Effector CD4-positive, alpha-beta T cell (primary cell): ENCODE measurements at regions not wholly inside any gene's neighbourhood (a gene's known extent, or its start where the extent isn't known, plus 50 kb on each side); places are given as distances from the start of the nearest gene placed in this dataset.

Source experiments
- DNase-seq: peaks from one replicate; pipeline ENCODE4 v3.0.0-alpha.2; 2020

GRCh38 chr9:78505546-78505945 lies 208.6 kb downstream of the PSAT1 start:
- DNase-seq: no peak

GRCh38 chr9:78507037-78507436 lies 210.1 kb downstream of the PSAT1 start:
- no peak for DNase-seq

- no peak for DNase-seq
Measured at GRCh38 chr9:78510035-78510434, 213.1 kb downstream of the PSAT1 start.

GRCh38 chr9:78515108-78515507 lies 218.2 kb downstream of the PSAT1 start:
- DNase-seq: no peak

DNA sequence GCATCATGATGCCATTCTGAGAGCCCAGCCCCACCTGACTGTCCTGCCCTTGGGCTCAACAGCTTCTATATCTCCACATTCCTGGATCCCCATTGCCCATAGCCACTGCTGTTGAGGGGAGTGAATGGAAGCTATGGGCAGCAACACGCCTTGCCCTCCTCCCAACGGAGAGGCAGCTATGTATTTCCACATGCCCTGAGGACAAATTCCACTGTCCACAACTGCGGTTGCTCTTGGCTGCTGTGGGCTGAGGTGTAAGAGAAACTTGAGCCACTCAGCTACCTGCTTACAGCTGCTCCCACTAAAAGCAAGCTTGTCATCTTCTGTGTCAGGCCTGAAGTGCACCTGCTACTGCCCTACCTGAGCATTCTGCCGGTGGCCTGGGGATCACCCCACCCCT lies 222.9 kb downstream of the PSAT1 start:
- no peak for DNase-seq

- DNase-seq: no peak
Measured at GRCh38 chr9:78521680-78522079, 224.8 kb downstream of the PSAT1 start.

- DNase-seq: no peak
Measured at GRCh38 chr9:78525986-78526560, 229.1 kb downstream of the PSAT1 start.

DNA sequence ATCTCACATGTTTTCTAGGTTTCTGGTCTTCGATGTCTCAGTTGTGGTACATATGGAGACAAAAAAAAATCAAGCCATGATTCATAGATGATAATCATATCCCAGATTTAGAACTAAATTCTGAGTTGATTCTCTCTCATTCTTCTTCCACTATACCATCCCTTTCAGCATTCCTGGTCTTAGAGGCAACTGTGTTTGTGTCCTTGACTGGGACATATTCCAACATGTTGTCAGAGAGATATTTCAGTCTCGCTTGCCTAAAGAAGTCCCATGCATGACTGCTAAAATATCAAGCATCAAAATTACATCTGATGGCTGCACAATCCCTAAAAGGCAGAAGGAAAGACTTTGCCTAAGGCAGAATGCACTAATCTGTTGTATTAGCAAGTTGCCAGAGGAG lies 236.6 kb downstream of the PSAT1 start:
- no peak for DNase-seq

DNA sequence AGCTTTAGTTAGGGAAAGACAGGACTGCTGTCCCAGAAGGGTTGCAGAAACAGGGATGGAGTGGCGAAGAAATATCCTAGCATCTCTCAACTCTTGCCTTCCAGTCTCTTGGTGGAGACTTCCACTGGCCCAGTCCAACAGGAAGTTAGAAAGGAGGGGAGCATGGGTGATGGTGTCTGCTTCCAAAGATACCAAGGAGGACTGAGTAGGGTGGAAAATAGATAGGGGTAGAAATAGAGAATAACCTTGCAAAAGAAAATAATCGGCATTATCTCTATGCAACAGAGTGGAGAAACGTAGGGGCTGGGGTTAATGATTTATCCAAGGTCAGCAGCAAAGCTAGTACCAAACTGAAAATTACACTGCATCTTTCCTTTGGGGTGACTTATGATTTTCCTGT lies 242.3 kb downstream of the PSAT1 start:
- no peak for DNase-seq

DNA sequence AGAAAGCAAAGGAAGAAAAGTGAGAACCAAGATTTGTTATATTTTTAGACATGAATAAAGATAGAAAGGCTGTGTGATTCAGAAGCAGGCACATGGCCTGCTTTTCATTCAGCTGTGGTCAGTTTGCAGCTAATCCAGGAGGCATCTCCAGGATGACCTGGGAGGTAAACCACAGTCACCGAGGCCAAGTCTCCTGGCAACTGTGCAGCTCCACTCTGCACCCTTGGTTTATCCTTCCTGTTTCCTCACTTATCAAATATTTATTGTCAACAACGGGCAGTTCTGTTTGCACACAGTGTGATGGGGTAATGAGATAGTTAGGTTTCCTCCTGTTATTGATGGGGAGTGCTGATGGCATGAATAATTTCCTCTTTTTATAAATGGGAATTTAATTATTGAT lies 243.0 kb downstream of the PSAT1 start:
- no peak for DNase-seq

DNA sequence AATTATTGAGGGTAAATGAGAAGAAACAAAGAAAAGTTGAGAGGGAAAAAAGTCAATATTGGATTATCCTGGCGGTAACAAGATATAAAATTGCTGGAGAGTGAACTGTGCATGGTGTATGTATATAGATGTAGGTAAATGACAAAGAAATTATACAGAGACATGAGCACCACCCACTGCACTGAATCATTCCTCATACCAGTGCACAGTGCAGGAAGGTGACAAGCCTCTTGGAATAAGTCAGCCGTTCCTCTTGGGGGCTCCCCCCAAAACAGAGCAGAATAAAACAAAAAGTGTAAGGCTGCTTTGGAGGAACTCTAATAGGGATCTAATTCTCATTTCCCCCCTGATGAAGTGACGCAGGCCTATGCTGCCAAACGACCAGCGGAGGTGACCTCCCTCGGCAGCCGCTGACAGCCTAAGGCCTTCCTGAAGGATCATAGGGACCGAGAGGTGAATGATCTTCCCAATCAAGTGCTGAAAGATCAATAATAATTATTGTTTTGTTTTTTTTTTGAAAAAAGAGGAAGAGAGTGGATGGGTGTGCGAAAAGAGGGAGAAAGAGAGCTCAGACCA lies 245.0 kb downstream of the PSAT1 start:
- DNase-seq: no peak

DNA sequence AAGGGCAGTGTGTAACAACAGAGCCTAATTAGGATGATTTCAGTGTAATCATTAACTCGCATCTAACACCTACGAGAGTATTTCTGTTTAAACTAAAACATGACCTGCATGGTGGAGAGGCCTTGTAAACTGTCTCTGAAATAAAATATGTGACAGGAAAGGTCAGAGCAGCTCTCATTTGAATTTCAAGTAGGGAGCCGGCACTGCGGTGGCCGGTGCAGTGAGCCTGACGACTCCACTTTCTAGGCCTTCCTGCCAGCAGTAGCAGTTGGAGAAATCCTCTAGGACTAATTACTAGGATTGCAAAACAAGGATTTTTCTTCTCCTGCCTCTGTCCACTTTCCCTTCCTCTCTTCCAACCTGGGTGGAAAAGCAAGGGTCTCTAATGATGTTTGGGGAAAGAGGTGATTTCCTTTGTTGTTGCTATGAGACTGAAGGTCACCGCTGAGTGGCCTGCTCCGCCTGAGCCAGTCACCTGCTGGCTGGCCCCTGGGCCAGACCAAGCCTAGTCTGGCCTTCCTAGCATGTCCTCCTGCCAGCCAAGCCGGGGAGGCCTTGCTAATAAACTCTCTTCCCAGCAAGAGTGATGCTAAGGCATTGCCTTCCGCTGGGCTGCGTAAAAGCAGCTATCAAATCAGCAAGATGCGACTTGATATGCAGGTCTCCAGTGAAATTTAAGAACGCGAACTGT lies 245.7 kb downstream of the PSAT1 start:
- DNase-seq: no peak

DNA sequence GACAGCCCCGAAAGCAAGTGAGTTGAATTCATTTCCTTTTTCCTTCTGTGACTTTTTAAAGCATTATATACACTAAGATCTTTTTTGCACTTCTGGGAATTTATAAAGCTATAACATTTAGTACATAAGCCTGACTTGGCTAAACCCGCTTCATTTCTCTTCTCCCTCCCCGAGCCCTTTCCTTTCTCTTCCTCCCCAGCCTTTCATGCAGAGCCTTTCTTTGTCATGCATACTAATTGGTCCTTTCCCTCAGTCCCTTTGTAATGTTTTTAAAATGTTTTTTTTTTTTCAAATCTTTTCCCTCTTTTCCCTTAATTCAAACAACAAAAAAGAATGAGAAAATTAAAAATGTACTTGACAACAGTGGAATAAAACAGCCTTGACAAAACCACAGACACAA lies 246.4 kb downstream of the PSAT1 start:
- DNase-seq: no peak

GRCh38 chr9:78544230-78544629 lies 247.3 kb downstream of the PSAT1 start:
- DNase-seq: no peak

- no peak for DNase-seq
Measured at GRCh38 chr9:78547831-78548230, 250.9 kb downstream of the PSAT1 start.

- DNase-seq: no peak
Measured at GRCh38 chr9:78548670-78549069, 251.7 kb downstream of the PSAT1 start.

GRCh38 chr9:78549711-78550110 lies 252.8 kb downstream of the PSAT1 start:
- no peak for DNase-seq

- no peak for DNase-seq
Measured at GRCh38 chr9:78552802-78553201, 255.9 kb downstream of the PSAT1 start.

DNA sequence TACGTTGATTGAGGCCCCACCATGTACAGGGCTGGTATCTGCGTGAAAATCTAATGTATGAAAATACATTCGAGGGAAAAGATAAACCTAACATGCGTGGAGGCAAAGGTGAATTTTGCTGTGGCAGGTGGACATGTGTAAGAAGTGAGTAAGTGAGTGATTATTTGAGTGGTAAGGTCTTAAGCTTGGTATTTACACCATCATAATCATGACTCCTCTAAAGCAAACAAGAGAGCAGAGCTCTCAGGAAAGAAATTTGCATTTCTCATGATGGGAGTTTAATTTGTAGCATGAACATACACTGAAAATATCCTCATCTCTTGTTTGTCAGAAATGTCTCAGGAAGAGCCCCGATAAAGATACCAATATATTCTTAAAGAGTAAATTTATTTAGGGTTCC lies 260.6 kb downstream of the PSAT1 start:
- DNase-seq: no peak

DNA sequence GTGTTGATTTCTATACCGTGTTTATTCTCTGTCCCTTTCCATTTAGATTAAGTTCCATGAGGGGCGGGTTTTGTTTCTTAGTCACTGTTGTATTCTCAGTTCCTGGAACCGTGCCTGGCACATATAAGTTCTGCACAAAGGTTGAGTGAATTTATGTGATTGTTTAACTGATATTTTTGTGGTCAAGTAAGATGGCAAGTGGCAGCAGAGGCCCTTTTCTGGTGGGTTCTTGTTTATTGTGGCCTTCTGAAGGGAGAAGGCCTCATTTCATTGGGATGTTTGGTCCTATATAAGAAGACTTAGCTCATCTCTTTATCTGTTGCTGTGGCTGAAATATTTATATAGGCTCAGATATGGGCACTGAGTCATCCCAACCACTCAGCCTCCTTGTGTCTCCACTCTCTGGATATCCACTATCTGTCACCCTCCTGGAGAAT lies 262.5 kb downstream of the PSAT1 start:
- no peak for DNase-seq

GRCh38 chr9:78562021-78562420 lies 265.1 kb downstream of the PSAT1 start:
- no peak for DNase-seq

DNA sequence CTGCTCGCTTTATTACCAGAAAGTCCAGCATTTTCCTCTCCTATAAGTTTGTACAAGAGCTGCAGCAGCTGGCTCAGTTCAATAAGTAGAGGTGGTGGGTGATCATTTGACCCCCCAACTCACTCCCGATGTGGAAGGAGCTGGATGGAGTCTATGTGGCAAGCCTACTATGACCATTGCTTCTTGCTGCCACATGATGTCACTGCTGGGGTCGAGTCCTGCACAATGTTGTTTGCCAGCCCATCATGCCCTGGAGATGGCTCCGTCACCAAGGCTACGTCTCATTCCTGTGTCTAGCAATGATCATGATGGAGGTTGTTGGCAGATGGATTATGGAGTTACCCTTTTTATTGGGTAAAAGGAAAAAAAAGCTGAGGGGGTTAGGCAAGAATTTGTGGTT lies 266.3 kb downstream of the PSAT1 start:
- DNase-seq: no peak

- DNase-seq: no peak
Measured at GRCh38 chr9:78565481-78565880, 268.6 kb downstream of the PSAT1 start.

GRCh38 chr9:78566521-78566920 lies 269.6 kb downstream of the PSAT1 start:
- no peak for DNase-seq
